ENCODE measurements at regions not wholly inside any gene's neighbourhood (a gene's known extent, or its start where the extent isn't known, plus 50 kb on each side); places are given as distances from the start of the nearest gene placed in this dataset.
"Not testable (repeated sequence)": the region's sequence is repeated elsewhere in the genome, so short reads cannot be mapped to it uniquely, and the experiment has no call there.

DNA sequence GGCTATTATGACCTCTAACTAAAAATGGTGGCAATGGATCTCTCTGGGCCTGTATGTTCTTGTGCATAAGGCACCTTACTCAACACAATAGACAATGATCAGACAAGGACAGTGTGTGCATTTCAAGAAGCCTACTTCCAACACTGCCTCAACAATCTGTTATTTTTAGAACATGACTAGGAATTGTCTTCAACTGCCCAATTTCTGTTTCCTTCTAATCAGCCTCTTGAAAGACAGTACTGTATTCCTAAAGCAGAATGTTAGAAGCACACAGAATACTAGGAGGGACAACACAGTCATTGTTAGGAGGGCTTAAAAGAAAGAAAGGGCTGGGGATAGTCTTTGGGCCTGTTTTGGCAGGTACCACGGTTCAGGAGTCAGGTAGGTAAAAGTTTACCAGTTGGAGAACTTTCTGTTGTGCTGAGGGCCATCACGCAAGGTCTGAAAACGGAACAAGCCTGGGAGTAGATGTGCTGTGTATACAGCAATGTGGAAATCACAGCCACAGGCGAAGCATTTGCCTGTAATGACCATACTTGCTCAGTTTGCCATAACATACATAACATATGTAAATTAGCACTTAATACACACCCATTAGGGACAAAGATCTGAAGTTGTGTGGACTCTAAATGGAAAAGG is 100.8 kb upstream of the ATXN3L start:
- DNase-seq = no peak

DNA sequence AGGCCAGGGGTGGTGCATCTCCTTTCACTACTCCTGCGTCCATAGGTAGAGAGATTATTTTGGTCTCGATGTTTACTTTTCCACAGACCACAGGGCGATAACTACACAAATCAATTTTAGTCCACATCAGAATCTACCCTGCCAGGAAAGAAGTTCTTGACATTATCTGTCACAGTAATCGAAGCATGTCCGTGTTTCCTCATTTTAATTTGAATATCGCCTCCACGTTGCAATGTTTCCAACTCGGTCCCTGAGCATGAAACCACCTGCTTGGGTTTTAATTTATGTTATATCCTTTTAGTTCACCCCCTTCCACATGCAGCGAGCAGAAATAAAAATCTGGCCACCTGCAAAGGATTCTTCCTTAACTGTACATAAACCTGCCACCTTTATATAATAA is 100.1 kb upstream of the ATXN3L start:
- DNase-seq = no peak

- DNase-seq = no peak
These were observed 99.4 kb upstream of the ATXN3L start for GRCh38 chrX:13419276-13419675.

DNA sequence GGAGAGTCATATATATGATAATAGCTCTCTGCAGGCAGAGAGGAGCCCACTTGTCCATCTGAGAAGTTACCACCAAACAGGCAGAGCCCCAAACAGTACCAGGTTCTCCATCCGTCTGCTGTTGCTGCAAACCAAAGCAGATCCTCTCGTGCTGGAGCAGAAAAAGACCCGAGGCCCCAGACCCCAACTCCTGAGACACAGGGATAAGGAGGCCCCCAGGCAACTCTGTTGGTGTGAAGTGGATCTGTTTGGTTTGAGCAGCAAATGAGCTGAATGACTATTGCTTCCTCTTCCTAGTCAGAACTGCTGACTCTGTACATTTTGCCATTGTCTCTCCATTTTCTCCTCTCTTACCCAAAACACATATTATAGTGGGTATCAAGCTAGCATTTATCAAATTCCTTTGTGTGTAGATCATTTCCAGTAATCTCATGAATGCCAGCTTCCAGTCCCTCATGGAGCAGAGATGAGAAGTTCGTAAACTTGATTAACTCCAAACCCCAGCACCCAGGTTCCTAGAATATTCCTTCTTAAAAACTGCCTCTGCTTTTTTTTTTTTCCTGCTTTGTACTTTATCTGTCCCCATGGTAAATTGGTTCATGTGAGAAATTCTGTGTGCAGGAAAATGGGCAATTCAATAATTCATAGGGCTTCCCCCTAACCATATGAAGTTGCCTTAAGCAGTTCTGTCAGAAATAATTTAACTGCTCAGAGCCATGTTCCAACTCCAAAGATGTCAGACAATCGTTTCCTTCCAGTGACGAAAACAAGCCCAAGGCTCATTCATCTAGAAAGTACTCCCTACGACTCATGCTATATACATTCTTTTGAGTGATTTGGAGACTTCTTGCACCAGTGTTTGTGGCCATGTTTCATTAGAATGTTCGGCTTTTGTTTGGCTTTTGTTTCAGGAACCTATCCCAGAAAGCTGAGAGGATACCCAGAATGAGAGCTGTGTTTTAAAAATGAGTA is 98.6 kb upstream of the ATXN3L start:
- DNase-seq = no peak

- DNase-seq = no peak
These were observed 95.7 kb upstream of the ATXN3L start for GRCh38 chrX:13415509-13415908.

DNA sequence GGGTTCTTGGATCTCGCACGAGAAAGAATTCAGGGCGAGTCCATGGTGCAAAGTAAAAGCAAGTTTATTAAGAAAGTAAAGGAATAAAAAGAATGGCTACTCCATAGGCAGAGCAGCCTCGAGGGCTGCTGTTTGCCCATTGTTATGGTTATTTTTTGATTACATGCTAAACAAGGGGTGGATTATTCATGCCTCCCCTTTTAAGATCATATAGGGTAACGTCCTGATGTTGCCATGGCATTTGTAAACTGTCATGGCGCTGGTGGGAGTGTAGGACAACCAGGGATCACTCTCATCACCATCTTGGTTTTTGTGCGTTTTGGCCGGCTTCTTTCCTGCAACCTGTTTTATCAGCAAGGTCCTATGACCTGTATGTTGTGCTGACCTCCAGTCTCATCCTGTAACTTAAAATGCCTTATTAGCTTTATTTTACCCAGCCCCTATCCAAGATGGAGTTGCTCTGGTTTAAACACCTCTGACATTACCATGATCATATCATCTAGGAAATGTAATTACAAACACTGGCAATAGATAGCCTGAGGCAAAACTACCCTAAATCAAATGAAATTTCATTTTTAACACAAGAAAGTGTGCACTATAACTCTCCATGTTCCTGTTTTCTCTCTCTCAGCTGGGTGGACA is 94.3 kb upstream of the ATXN3L start:
- no peak for DNase-seq

- DNase-seq = no peak
These were observed 92.4 kb upstream of the ATXN3L start for GRCh38 chrX:13412208-13412600.

DNA sequence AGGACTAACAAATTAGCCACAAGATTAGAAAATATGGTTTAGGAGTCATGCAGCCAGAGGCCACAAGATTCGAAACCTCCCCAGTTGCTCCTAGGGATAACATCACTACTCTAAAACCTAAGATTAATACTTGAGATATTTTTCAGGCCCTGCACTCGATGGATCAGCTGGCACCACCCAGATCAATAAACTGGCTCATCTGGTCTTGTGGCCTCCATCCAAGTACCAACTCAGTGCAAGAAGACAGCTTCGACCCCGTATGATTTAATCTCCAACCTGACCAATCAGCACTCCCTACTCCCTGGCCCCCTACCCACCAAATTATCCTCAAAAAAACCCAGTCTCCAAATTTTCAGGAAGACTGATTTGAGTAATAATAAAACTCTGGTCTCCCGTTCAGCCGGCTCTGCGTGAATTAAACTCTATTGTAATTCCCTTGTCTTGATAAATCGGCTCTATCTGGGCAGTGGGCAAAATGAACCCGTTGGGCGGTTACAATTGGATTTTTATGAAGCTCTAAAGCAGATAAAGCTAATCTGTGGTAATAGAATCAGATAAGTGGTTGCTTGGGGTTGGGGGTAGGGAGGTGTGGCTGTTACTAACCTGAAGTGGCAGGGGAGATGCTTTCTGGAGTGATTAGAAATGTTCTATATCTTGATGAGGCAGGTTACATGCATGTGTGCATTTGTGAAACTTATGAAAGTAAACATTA is 91.8 kb upstream of the ATXN3L start:
- DNase-seq = no peak

DNA sequence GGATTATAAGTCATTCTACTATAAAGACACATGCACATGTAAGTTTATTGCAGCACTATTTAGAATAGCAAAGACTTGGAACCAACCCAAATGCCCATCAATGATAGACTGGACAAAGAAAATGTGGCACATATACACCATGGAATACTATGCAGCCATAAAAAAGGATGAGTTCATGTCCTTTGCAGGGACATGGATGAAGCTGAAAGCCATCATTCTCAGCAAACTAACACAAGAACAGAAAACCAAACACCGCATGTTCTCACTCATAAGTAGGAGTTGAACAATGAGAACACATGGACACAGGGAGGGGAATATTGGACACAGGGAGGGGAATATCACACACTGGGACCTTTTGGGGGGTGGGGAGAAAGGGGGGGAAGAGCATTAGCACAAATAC is 88.7 kb upstream of the ATXN3L start:
- not testable (repeated sequence) for DNase-seq

DNA sequence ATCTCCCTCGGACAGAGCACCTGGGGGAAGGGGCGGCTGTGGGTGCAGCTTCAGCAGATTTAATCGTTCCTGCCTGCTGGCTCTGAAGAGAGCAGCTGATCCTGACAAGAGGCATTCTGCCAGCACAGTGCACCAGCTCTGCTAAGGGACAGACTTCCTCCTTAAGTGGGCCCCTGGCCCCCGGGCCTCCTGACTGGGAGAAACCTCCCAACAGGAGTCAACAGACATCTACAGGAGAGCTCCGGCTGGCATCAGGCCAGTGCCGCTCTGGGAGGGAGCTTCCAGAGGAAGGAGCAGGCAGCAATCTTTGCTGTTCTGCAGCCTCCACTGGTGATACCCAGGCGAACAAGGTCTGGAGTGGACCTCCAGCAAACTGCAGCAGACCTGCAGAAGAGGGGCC is 84.9 kb upstream of the ATXN3L start:
- DNase-seq = not testable (repeated sequence)

DNA sequence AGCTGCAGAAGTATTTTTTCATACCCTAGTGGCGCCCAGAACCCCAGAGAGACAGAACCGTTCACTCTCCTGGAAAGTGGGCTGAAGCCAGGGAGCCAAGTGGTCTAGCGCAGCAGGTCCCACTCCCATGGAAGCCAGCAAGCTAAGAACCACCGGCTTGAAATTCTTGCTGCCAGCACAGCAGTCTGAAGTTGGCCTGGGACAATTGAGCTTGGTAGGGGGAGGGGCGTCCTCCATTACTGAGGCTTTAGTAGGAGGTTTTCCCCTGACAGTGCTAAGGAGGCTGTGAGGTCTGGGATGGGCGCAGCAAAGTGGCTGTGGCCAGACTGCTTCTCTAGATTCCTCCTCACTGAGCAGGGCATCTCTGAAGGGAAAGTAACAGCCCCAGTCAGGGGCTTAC is 84.5 kb upstream of the ATXN3L start:
- no peak for DNase-seq

GRCh38 chrX:13401724-13402123 is 81.9 kb upstream of the ATXN3L start:
- no peak for DNase-seq

- DNase-seq = no peak
These were observed 79.0 kb upstream of the ATXN3L start for GRCh38 chrX:13398839-13399238.

- no peak for DNase-seq
These were observed 78.3 kb upstream of the ATXN3L start for GRCh38 chrX:13397878-13398818.

- no peak for DNase-seq
These were observed 77.1 kb upstream of the ATXN3L start for GRCh38 chrX:13396924-13397323.

- no peak for DNase-seq
These were observed 69.6 kb upstream of the ATXN3L start for GRCh38 chrX:13389501-13389900.

- no peak for DNase-seq
These were observed 68.0 kb upstream of the ATXN3L start for GRCh38 chrX:13387666-13388494.

DNA sequence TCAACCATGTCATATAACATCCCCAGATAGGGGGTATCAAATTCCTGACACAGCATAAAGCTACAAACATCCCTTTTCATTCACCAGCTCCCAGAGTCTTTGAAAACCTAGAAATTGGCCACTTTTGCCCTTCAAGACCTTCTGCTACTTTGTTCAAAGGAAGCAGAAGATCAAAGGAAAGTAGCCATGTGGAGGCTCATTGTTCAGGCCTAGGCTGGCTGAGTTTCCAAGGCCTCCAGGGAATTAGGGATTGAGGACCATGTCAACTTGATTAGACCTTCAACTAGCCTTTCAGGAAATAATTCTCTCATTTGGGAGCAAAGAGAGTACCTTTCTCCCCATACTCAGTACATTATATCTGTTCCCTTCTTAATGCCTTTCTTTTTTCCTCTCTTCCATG is 66.8 kb upstream of the ATXN3L start:
- DNase-seq = no peak

GRCh38 chrX:13386092-13386491 is 66.2 kb upstream of the ATXN3L start:
- no peak for DNase-seq

- no peak for DNase-seq
These were observed 64.1 kb upstream of the ATXN3L start for GRCh38 chrX:13383907-13384306.

DNA sequence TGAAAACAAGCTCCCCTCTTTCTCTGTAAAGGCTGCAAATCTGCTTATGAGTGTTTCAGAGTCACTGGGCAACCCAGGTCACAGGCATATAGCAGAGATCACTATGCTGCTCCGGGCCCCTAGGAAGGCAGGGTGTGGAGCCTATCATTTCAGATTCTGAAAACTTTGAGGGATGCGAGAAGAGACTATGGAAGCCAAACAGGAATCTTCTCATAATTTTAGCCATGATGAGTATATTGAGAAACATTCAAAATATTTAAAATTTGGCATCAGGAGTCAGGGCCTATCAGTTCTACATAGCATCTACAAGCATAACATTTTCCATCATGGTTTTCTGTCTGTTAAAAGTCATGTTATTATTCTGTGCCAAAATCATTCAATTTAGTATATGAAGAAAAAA is 61.7 kb upstream of the ATXN3L start:
- DNase-seq = no peak

All from NCI-H1436 (cell line).